SK-N-SH (cell line): ENCODE measurements at regions not wholly inside any gene's neighbourhood (a gene's known extent, or its start where the extent isn't known, plus 50 kb on each side); places are given as distances from the start of the nearest gene placed in this dataset.

ENCODE experiments used
- CTCF ChIA-PET: fragments of 300-600, 350-600 bp; formaldehyde crosslinking; extraction: SDS; loops from one replicate; lab custom pipeline; 2021; lab: Yijun Ruan, JAX
- POLR2A ChIA-PET: fragments of 350-600 bp; sonication (Branson Sonifier 250); formaldehyde crosslinking; extraction: SDS; loops from one replicate; lab custom pipeline; 2020; ENCODE audit warnings: antibody characterized with exemption, inconsistent platforms; lab: Yijun Ruan, JAX
- DNase-seq: peaks from one replicate; pipeline ENCODE4 v3.0.0; 2012
- H2AFZ ChIP-seq: fragments of 200-600 bp; sonication (generic); 2 replicates; pipeline ENCODE4 v1.8.1; 2016; ENCODE audit warnings: antibody characterized with exemption, mild to moderate bottlenecking, low read depth
- H3F3A ChIP-seq: fragments of 200-600 bp; sonication (generic); replicated peaks from 2 replicates; pipeline ENCODE3; 2016; ENCODE audit warnings: antibody characterized with exemption, mild to moderate bottlenecking; ENCODE audit not compliant: insufficient read depth
- H3K27ac ChIP-seq, 2 experiments: fragments of 200-500 bp in 1 of 2; fragments of 200-600 bp in 1 of 2; sonication (Bioruptor generic) in 1 of 2; sonication (generic), shearing (Covaris generic) in 1 of 2; 2 replicates each; pipeline versions ENCODE4 v1.5.1 to v1.6.1; 2014 to 2016; ENCODE audit warnings: low read depth in 2 of 2, inconsistent platforms in 1 of 2, low read length in 1 of 2, mild to moderate bottlenecking in 1 of 2, mixed read lengths in 1 of 2
- H3K27me3 ChIP-seq: fragments of 200-600 bp; sonication (generic), shearing (Covaris generic); 2 replicates; pipeline ENCODE4 v1.6.1; 2016; ENCODE audit warnings: mixed run types; ENCODE audit not compliant: insufficient read depth
- H3K36me3 ChIP-seq, 2 experiments: fragments of 200-500 bp in 1 of 2; fragments of 200-600 bp in 1 of 2; sonication (Bioruptor generic) in 1 of 2; sonication (generic) in 1 of 2; replicated peaks in 1 of 2; 2 replicates each; pipeline versions ENCODE3 to v1.5.1; 2014 to 2016; ENCODE audit warnings: low read length in 1 of 2, mild to moderate bottlenecking in 1 of 2; ENCODE audit not compliant: insufficient read depth in 2 of 2, control insufficient read depth in 1 of 2
- H3K4me1 ChIP-seq, 2 experiments: fragments of 200-500 bp in 1 of 2; fragments of 200-600 bp in 1 of 2; sonication (Bioruptor generic) in 1 of 2; sonication (generic), shearing (Covaris generic) in 1 of 2; 2 replicates each; pipeline versions ENCODE4 v1.5.1 to v1.6.1; 2014 to 2016; ENCODE audit warnings: low read depth in 1 of 2, low read length in 1 of 2, mixed run types in 1 of 2; ENCODE audit not compliant: insufficient read depth in 2 of 2, control insufficient read depth in 1 of 2
- H3K4me2 ChIP-seq: fragments of 200-600 bp; sonication (generic), shearing (Covaris generic); 2 replicates; pipeline ENCODE4 v1.6.1; 2017; ENCODE audit warnings: mixed run types
- H3K4me3 ChIP-seq, 2 experiments: fragments of 200-500 bp in 1 of 2; fragments of 200-600 bp in 1 of 2; sonication (Bioruptor generic) in 1 of 2; sonication (generic), shearing (Covaris generic) in 1 of 2; 2 replicates each; pipeline versions ENCODE4 v1.5.1 to v1.8.1; 2014 to 2016; ENCODE audit warnings: low read depth in 2 of 2, inconsistent platforms in 1 of 2, low read length in 1 of 2, mild to moderate bottlenecking in 1 of 2, mixed read lengths in 1 of 2, moderate library complexity in 1 of 2
- H3K79me2 ChIP-seq: fragments of 200-600 bp; sonication (generic); 2 replicates; pipeline ENCODE4 v1.8.1; 2017; ENCODE audit warnings: mild to moderate bottlenecking; ENCODE audit not compliant: insufficient read depth
- H3K9ac ChIP-seq: fragments of 200-600 bp; sonication (generic); 2 replicates; pipeline ENCODE4 v1.6.1; 2017; ENCODE audit warnings: mixed run types
- H3K9me2 ChIP-seq: fragments of 200-600 bp; sonication (generic); 2 replicates; pipeline ENCODE4 v1.6.1; 2017; ENCODE audit warnings: mixed run types
- H3K9me3 ChIP-seq: fragments of 200-600 bp; sonication (generic); 2 replicates; pipeline ENCODE4 v1.6.1; 2017; ENCODE audit warnings: mixed run types, mild to moderate bottlenecking, moderate library complexity
- H4K20me1 ChIP-seq: fragments of 200-600 bp; sonication (generic); 2 replicates; pipeline ENCODE4 v1.6.1; 2017; ENCODE audit warnings: mild to moderate bottlenecking, mixed run types; ENCODE audit not compliant: insufficient read depth
- CHD2 ChIP-seq: fragments of 150-350 bp; IDR thresholded peaks from 2 replicates; pipeline ENCODE4 v1.6.1; 2018; ENCODE audit warnings: low read length; ENCODE audit not compliant: partially characterized antibody
- ELF1 ChIP-seq: IDR thresholded peaks from 2 replicates; pipeline ENCODE4 v1.4.0; 2012
- EP300 ChIP-seq, 2 experiments: IDR thresholded peaks; 2 replicates each; pipeline versions ENCODE4 v1.4.0 to v1.6.1; 2012; ENCODE audit warnings: borderline replicate concordance in 1 of 2, low read depth in 1 of 2, low read length in 1 of 2
- FOSL2 ChIP-seq: IDR thresholded peaks from 2 replicates; pipeline ENCODE4 v1.4.0; 2012; ENCODE audit warnings: low read depth, mild to moderate bottlenecking, moderate library complexity, borderline replicate concordance
- FOXJ3 ChIP-seq: sonication (generic); formaldehyde crosslinking; IDR thresholded peaks from 2 replicates; pipeline ENCODE4 v1.5.1; 2020; ENCODE audit warnings: mild to moderate bottlenecking, missing genetic modification reagents
- FOXM1 ChIP-seq: IDR thresholded peaks from 2 replicates; pipeline ENCODE4 v1.4.0; 2012; ENCODE audit warnings: low read depth, mild to moderate bottlenecking
- GATA2 ChIP-seq: sonication (generic); formaldehyde crosslinking; IDR thresholded peaks from 2 replicates; pipeline ENCODE4 v1.5.0; 2020; ENCODE audit warnings: mild to moderate bottlenecking, missing genetic modification reagents
- IRF3 ChIP-seq: fragments of 150-350 bp; IDR thresholded peaks from 2 replicates; pipeline ENCODE4 v1.6.1; 2016; ENCODE audit warnings: mild to moderate bottlenecking, low read depth, low read length
- MAX ChIP-seq: IDR thresholded peaks from 2 replicates; pipeline ENCODE4 v1.4.0; 2012; ENCODE audit warnings: low read depth
- MEF2A ChIP-seq: IDR thresholded peaks from 2 replicates; pipeline ENCODE4 v1.4.0; 2012; ENCODE audit warnings: low read depth, borderline replicate concordance
- NFIC ChIP-seq: IDR thresholded peaks from 2 replicates; pipeline ENCODE4 v1.4.0; 2012; ENCODE audit warnings: borderline replicate concordance
- POLR2AphosphoS5 ChIP-seq: IDR thresholded peaks from 2 replicates; pipeline ENCODE4 v1.6.1; 2012; ENCODE audit warnings: low read depth, low read length
- RAD21 ChIP-seq: IDR thresholded peaks from 2 replicates; pipeline ENCODE4 v1.6.1; 2012; ENCODE audit warnings: mild to moderate bottlenecking, low read length
- RCOR1 ChIP-seq: fragments of 150-350 bp; IDR thresholded peaks from 2 replicates; pipeline ENCODE4 v1.6.1; 2017; ENCODE audit warnings: antibody characterized with exemption, low read length
- REST ChIP-seq: IDR thresholded peaks from 2 replicates; pipeline ENCODE4 v1.6.1; 2012; ENCODE audit warnings: mild to moderate bottlenecking, low read depth, low read length, moderate library complexity
- RXRA ChIP-seq: IDR thresholded peaks from 2 replicates; pipeline ENCODE4 v1.4.0; 2012; ENCODE audit warnings: low read depth, mild to moderate bottlenecking, borderline replicate concordance
- SIN3A ChIP-seq: IDR thresholded peaks from 2 replicates; pipeline ENCODE4 v1.6.1; 2012; ENCODE audit warnings: low read depth, mild to moderate bottlenecking, low read length, moderate library complexity, borderline replicate concordance
- TCF12 ChIP-seq: IDR thresholded peaks from 2 replicates; pipeline ENCODE4 v1.4.0; 2012
- USF1 ChIP-seq: IDR thresholded peaks from 2 replicates; pipeline ENCODE4 v1.4.0; 2012; ENCODE audit warnings: low read depth, borderline replicate concordance
- USF2 ChIP-seq: fragments of 150-350 bp; IDR thresholded peaks from 2 replicates; pipeline ENCODE4 v1.6.1; 2017; ENCODE audit warnings: antibody characterized with exemption, low read length, low read depth, borderline replicate concordance
- YY1 ChIP-seq: IDR thresholded peaks from 2 replicates; pipeline ENCODE4 v1.4.0; 2012; ENCODE audit warnings: low read depth, mild to moderate bottlenecking
- ZBTB33 ChIP-seq: IDR thresholded peaks from 2 replicates; pipeline ENCODE4 v1.4.0; 2012; ENCODE audit warnings: low read depth, borderline replicate concordance
- WGBS: methylation state at CpG from one replicate; pipeline ENCODE4 v1.1.6; 2017; ENCODE audit warnings: low lambda C conversion rate; 5-methylcytosine and 5-hydroxymethylcytosine counted together

GRCh38 chr20:23231561-23232218 is 118.9 kb upstream of the NXT1 start (continued):
- no peak for TF ChIP-seq USF2
- no peak for TF ChIP-seq YY1
- no peak for TF ChIP-seq RXRA
- TF ChIP-seq ELF1: no peak
- no peak for TF ChIP-seq FOSL2
- no peak for TF ChIP-seq NFIC

- no peak overlapping the region for H3K27ac ChIP-seq
- no peaks in the 10 kb centered on the region for H3K79me2 ChIP-seq
- no peak overlapping the region for H3K9ac ChIP-seq
- TF ChIP-seq IRF3 (no peak), ZBTB33 (no peak), USF1 (no peak), MAX (no peak), GATA2 (no peak), TCF12 (no peak), FOXJ3 (CRISPR knock-in tag) (no peak), EP300 (IDR thresholded peaks at IDR 0.05; ENCODE audit: borderline replicate concordance in 1 of 2, low read depth in 1 of 2, low read length in 1 of 2) (no peak), POLR2AphosphoS5 (no peak), RCOR1 (no peak), RAD21 (no peak), REST (no peak), CHD2 (no peak), MEF2A (no peak), FOXM1 (no peak), SIN3A (no peak), NFIC (no peak)
- H3K27me3 ChIP-seq: peaks cover 10% of the 10 kb centered on the region; the same call in 1 of the 2 replicates
- H4K20me1 ChIP-seq: no peaks in the 10 kb centered on the region
- no peaks in the 10 kb centered on the region for H3K36me3 ChIP-seq
- no peaks in the 10 kb centered on the region for H3K4me1 ChIP-seq
- no peak overlapping the region for H2AFZ ChIP-seq
- CTCF ChIA-PET: no interaction called here
- H3K4me2 ChIP-seq: no peak overlapping the region
- H3K9me2 ChIP-seq: no peaks in the 10 kb centered on the region
- WGBS: 21% methylated on average over 14 of the region's 16 CpGs
- H3F3A ChIP-seq: no peaks in the 10 kb centered on the region
- no peak overlapping the region for H3K4me3 ChIP-seq
- no peak for DNase-seq
- no peaks in the 10 kb centered on the region for H3K9me3 ChIP-seq
- POLR2A ChIA-PET: no interaction called here
Observed at GRCh38 chr20:23230766-23231385, 119.7 kb upstream of the NXT1 start.
